Smooth muscle cell (in vitro differentiated cells): ENCODE measurements at regions not wholly inside any gene's neighbourhood (a gene's known extent, or its start where the extent isn't known, plus 50 kb on each side); places are given as distances from the start of the nearest gene placed in this dataset.

Source experiments
- DNase-seq: peaks from one replicate; lab custom pipeline; 2025; ENCODE audit not compliant: unreplicated experiment; lab: John Stamatoyannopoulos, UW
- H2AFZ ChIP-seq: fragments of 200-600 bp; sonication (generic); 2 replicates; pipeline ENCODE4 v1.6.0; 2016; ENCODE audit warnings: antibody characterized with exemption, low read depth, mild to moderate bottlenecking
- H3F3A ChIP-seq: fragments of 200-600 bp; sonication (generic); 2 replicates; pipeline ENCODE4 v1.6.0; 2017; ENCODE audit warnings: antibody characterized with exemption, low read depth
- H3K27ac ChIP-seq: fragments of 200-600 bp; sonication (generic); 2 replicates; pipeline ENCODE4 v1.5.1; 2016; ENCODE audit warnings: low read depth, mild to moderate bottlenecking
- H3K27me3 ChIP-seq: fragments of 200-600 bp; sonication (generic); 2 replicates; pipeline ENCODE4 v1.6.1; 2016; ENCODE audit warnings: low read depth, mild to moderate bottlenecking
- H3K36me3 ChIP-seq: fragments of 200-600 bp; sonication (generic); 2 replicates; pipeline ENCODE4 v1.5.1; 2016; ENCODE audit warnings: low read depth
- H3K4me1 ChIP-seq: fragments of 200-600 bp; sonication (generic); 2 replicates; pipeline ENCODE4 v1.5.1; 2016; ENCODE audit warnings: low read depth
- H3K4me2 ChIP-seq: fragments of 200-600 bp; sonication (generic); 2 replicates; pipeline ENCODE4 v1.6.0; 2016; ENCODE audit warnings: mild to moderate bottlenecking
- H3K4me3 ChIP-seq: fragments of 200-600 bp; sonication (generic); 2 replicates; pipeline ENCODE4 v1.5.1; 2016; ENCODE audit warnings: mild to moderate bottlenecking
- H3K79me2 ChIP-seq: fragments of 200-600 bp; sonication (generic); 2 replicates; pipeline ENCODE4 v1.6.0; 2016; ENCODE audit warnings: low read depth, mild to moderate bottlenecking
- H3K9ac ChIP-seq: fragments of 200-600 bp; sonication (generic); 2 replicates; pipeline ENCODE4 v1.6.0; 2016; ENCODE audit warnings: low read depth
- H3K9me3 ChIP-seq: fragments of 200-600 bp; sonication (generic); replicated peaks from 2 replicates; pipeline ENCODE4 v1.5.1; 2016; ENCODE audit warnings: low read depth
- H4K20me1 ChIP-seq: fragments of 200-600 bp; sonication (generic); 2 replicates; pipeline ENCODE4 v1.6.0; 2016; ENCODE audit warnings: low read depth
- CTCF ChIP-seq: fragments of 200-600 bp; sonication (generic); IDR thresholded peaks from 2 replicates; pipeline ENCODE4 v1.5.1; 2017; ENCODE audit warnings: borderline replicate concordance, mild to moderate bottlenecking, antibody characterized with exemption; ENCODE audit not compliant: insufficient read depth, poor library complexity, severe bottlenecking
- WGBS: methylation state at CpG from one replicate; pipeline ENCODE4 v1.1.7; 2016; ENCODE audit warnings: low lambda C conversion rate; 5-methylcytosine and 5-hydroxymethylcytosine counted together

DNA sequence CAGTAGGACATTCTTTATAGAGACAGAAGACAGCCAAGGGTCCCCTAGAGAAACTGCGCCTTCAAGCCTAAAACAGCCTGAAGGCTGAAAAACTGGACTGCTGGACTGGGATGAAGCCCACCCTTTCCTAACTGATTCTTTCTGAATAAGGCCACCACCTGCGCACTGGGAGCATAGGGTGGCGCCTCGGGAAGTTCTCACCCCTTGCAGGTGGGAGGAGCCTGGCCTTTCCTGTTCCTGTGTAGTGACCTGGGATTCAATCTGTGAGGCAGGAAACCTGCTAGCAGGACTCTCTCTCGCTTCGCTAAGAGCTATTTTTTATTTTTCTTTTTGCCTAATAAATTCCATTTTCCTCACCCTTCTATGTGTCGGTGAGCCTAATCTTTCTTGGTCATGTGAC lies 61.8 kb upstream of the KLHL13 start:
- no peak for DNase-seq
- Histone ChIP-seq H4K20me1 (no peaks in the 10 kb centered on the region), H3K36me3 (no peaks in the 10 kb centered on the region), H3F3A (no peaks in the 10 kb centered on the region), H3K4me1 (no peaks in the 10 kb centered on the region), H3K9me3 (no peaks in the 10 kb centered on the region), H3K9ac (no peak overlapping the region), H3K4me3 (no peak overlapping the region), H3K27ac (no peak overlapping the region), H3K79me2 (no peaks in the 10 kb centered on the region), H3K4me2 (no peak overlapping the region), H2AFZ (no peak overlapping the region), H3K27me3 (no peaks in the 10 kb centered on the region)
- 77% methylated on average over 7 of the region's 7 CpGs for WGBS
- no peak for TF ChIP-seq CTCF

DNA sequence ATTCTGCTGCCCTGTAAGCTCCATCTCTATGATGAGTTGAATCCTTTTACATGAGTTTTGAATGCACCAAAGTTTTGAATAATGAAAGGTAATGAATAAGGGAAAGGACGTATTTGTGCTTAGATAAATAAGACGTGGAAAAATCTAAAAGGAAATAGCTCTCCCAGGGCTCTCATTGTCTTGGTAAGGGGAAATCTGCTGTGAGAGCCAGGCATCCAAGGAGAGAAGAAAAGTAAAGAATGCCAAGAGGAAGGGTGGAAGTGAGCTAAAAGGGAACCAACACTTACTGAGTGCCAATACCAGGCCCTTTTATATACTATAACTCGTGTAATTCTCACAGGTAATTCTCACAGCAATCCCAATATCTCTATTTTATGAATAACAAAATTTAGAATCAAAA lies 62.6 kb upstream of the KLHL13 start:
- H3K27me3 ChIP-seq = no peaks in the 10 kb centered on the region
- no peaks in the 10 kb centered on the region for H3K9me3 ChIP-seq
- no peak overlapping the region for H3K4me2 ChIP-seq
- no peaks in the 10 kb centered on the region for H3K79me2 ChIP-seq
- H3K27ac ChIP-seq = no peak overlapping the region
- no peaks in the 10 kb centered on the region for H3K36me3 ChIP-seq
- TF ChIP-seq CTCF = no peak
- no peak overlapping the region for H3K4me3 ChIP-seq
- H3F3A ChIP-seq = no peaks in the 10 kb centered on the region
- 57% methylated on average over 3 of the region's 3 CpGs for WGBS
- no peaks in the 10 kb centered on the region for H4K20me1 ChIP-seq
- H3K9ac ChIP-seq = no peak overlapping the region
- DNase-seq = no peak
- no peaks in the 10 kb centered on the region for H3K4me1 ChIP-seq
- no peak overlapping the region for H2AFZ ChIP-seq

DNA sequence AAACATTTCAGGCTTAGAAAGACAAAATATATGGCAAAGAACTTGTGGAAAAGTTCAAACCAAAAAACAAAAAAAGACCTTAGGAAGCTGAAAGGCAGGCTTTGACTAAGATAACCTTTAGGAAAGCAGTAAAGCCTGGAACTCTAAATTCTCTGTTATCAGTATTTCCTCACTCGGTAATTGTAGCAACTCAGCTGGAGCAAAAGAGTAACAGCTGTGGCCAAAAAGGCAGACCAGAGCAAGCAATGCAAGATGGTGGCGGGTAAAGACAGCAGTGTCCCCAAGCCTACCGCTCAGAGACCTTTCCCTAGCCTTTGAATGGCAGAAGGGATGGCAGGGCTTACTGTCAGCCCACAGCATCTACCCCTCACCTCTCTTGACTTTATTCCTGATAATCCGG lies 63.1 kb upstream of the KLHL13 start:
- no peaks in the 10 kb centered on the region for H3K4me1 ChIP-seq
- H3K4me2 ChIP-seq = no peak overlapping the region
- no peak overlapping the region for H3K4me3 ChIP-seq
- H3K27me3 ChIP-seq = no peaks in the 10 kb centered on the region
- no peaks in the 10 kb centered on the region for H4K20me1 ChIP-seq
- H3K79me2 ChIP-seq = no peaks in the 10 kb centered on the region
- H3K9ac ChIP-seq = no peak overlapping the region
- H3K9me3 ChIP-seq = no peaks in the 10 kb centered on the region
- no peaks in the 10 kb centered on the region for H3F3A ChIP-seq
- 85% methylated on average over 4 of the region's 4 CpGs for WGBS
- no peak overlapping the region for H3K27ac ChIP-seq
- H3K36me3 ChIP-seq = no peaks in the 10 kb centered on the region
- DNase-seq = no peak
- H2AFZ ChIP-seq = no peak overlapping the region
- TF ChIP-seq CTCF = no peak

DNA sequence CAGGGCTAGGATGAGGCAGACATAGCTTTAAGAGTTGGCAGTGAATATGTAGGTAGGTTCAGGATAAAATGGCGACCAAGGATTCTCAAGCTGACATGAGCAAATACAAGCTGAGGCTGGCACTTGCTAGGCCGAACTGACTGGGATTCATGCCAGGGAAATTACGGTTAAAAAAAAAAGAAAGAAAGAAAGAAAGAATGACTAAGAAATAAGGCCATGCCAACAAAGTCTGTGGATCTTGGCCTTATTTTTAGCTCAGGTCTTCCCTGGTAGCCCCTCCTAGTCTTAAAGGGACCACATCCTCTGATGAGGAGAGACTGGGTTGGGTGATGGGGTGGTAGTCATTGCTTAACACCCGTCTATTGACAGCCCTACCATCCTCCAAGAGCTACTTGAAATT lies 64.4 kb upstream of the KLHL13 start:
- no peaks in the 10 kb centered on the region for H4K20me1 ChIP-seq
- no peak for TF ChIP-seq CTCF
- no peaks in the 10 kb centered on the region for H3K79me2 ChIP-seq
- H3K4me1 ChIP-seq = no peaks in the 10 kb centered on the region
- H3K4me2 ChIP-seq = no peak overlapping the region
- no peak for DNase-seq
- H3K9ac ChIP-seq = no peak overlapping the region
- no peaks in the 10 kb centered on the region for H3F3A ChIP-seq
- no peak overlapping the region for H3K27ac ChIP-seq
- WGBS = 88% methylated on average over 4 of the region's 4 CpGs
- H3K9me3 ChIP-seq = no peaks in the 10 kb centered on the region
- H3K4me3 ChIP-seq = no peak overlapping the region
- no peaks in the 10 kb centered on the region for H3K27me3 ChIP-seq
- no peaks in the 10 kb centered on the region for H3K36me3 ChIP-seq
- H2AFZ ChIP-seq = no peak overlapping the region
